ENCODE measurements at regions not wholly inside any gene's neighbourhood (a gene's known extent, or its start where the extent isn't known, plus 50 kb on each side); places are given as distances from the start of the nearest gene placed in this dataset.

DNA sequence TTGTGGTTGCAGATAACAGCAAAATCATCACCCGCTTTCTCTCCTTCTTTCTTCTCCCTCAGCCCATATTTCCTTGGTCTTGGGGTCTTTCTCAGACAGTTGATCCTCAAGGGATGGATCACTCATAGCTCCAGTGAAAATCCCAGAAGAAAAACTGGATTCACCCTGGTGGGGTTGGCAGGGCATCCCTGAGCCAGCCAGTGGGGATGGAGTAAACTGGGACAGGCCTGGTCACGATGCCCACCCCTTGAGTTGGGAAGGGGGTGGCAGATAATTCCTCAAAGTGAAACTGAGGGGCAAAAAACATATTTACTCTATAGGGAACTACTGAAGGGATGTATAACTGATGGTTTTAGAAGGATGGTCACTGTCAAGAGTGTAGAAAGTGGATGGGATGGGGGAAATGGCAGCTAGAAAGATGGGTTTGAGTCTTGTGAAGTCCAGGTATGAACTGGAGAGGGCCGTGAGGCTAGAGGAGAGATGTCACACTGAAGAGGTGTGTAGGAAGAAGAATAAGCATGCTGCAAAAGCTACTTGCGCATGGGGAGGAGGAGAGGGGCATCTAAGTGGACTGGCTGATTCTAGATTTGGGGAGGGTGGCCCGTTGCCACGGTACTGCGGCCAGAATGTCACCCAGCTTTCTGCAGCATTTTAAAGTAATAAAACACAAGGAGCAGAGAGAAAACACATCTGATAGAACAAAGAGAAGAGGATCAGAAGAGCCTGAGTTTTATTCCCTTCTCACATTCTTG is 162.8 kb downstream of the PJA2 start:
- no peak for DNase-seq (ENCODE audit: low spot score)
- TF ChIP-seq, protein P1, sequence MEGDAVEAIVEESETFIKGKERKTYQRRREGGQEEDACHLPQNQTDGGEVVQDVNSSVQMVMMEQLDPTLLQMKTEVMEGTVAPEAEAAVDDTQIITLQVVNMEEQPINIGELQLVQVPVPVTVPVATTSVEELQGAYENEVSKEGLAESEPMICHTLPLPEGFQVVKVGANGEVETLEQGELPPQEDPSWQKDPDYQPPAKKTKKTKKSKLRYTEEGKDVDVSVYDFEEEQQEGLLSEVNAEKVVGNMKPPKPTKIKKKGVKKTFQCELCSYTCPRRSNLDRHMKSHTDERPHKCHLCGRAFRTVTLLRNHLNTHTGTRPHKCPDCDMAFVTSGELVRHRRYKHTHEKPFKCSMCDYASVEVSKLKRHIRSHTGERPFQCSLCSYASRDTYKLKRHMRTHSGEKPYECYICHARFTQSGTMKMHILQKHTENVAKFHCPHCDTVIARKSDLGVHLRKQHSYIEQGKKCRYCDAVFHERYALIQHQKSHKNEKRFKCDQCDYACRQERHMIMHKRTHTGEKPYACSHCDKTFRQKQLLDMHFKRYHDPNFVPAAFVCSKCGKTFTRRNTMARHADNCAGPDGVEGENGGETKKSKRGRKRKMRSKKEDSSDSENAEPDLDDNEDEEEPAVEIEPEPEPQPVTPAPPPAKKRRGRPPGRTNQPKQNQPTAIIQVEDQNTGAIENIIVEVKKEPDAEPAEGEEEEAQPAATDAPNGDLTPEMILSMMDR (IDR thresholded peaks at IDR 0.05; ENCODE audit: extremely low read depth, missing control alignments): no peak

Data from GM20000 (cell line).